ENCODE measurements at regions not wholly inside any gene's neighbourhood (a gene's known extent, or its start where the extent isn't known, plus 50 kb on each side); places are given as distances from the start of the nearest gene placed in this dataset.

GRCh38 chr12:11963841-11964471, 106.8 kb upstream of the BCL2L14 start:
- DNase-seq (ENCODE audit: low read depth) (no peak), FAIRE-seq (no peak)
- H3K27me3 ChIP-seq (ENCODE audit: control insufficient read depth, insufficient read depth, low read length) = no peaks in the 10 kb centered on the region
- no peaks in the 10 kb centered on the region for H3K36me3 ChIP-seq (ENCODE audit: control insufficient read depth, insufficient read depth, low read length)
- H3K4me3 ChIP-seq (ENCODE audit: low read depth, low read length) = no peak overlapping the region
- no peak for TF ChIP-seq CTCF (IDR thresholded peaks at IDR 0.05; ENCODE audit: insufficient read depth, low read length, severe bottlenecking)

- DNase-seq (ENCODE audit: low read depth) = no peak
- H3K27me3 ChIP-seq (ENCODE audit: control insufficient read depth, insufficient read depth, low read length) = no peaks in the 10 kb centered on the region
Measured at GRCh38 chr12:11965258-11965910, 105.4 kb upstream of the BCL2L14 start.

GRCh38 chr12:11967376-11968047, 103.2 kb upstream of the BCL2L14 start:
- Histone ChIP-seq H3K4me3 (ENCODE audit: low read depth, low read length) (no peak overlapping the region), H3K27me3 (ENCODE audit: control insufficient read depth, insufficient read depth, low read length) (no peaks in the 10 kb centered on the region), H3K36me3 (ENCODE audit: control insufficient read depth, insufficient read depth, low read length) (no peaks in the 10 kb centered on the region)
- no peak for TF ChIP-seq CTCF (IDR thresholded peaks at IDR 0.05; ENCODE audit: insufficient read depth, low read length, severe bottlenecking)
- no peak for FAIRE-seq
- no peak for DNase-seq (ENCODE audit: low read depth)

More at GRCh38 chr12:11965258-11965910, 105.4 kb upstream of the BCL2L14 start:
- Histone ChIP-seq H3K4me3 (ENCODE audit: low read depth, low read length) (no peak overlapping the region), H3K36me3 (ENCODE audit: control insufficient read depth, insufficient read depth, low read length) (no peaks in the 10 kb centered on the region)
- FAIRE-seq = no peak
- no peak for TF ChIP-seq CTCF (IDR thresholded peaks at IDR 0.05; ENCODE audit: insufficient read depth, low read length, severe bottlenecking)

- TF ChIP-seq CTCF (IDR thresholded peaks at IDR 0.05; ENCODE audit: insufficient read depth, low read length, severe bottlenecking) = no peak
- no peak overlapping the region for H3K4me3 ChIP-seq (ENCODE audit: low read depth, low read length)
- DNase-seq (ENCODE audit: low read depth) (no peak), FAIRE-seq (no peak)
- no peaks in the 10 kb centered on the region for H3K27me3 ChIP-seq (ENCODE audit: control insufficient read depth, insufficient read depth, low read length)
- H3K36me3 ChIP-seq (ENCODE audit: control insufficient read depth, insufficient read depth, low read length) = no peaks in the 10 kb centered on the region
Measured at GRCh38 chr12:11968048-11968383, 102.7 kb upstream of the BCL2L14 start.

- DNase-seq (ENCODE audit: low read depth) (no peak), FAIRE-seq (no peak)
- Histone ChIP-seq H3K27me3 (ENCODE audit: control insufficient read depth, insufficient read depth, low read length) (peaks cover 1% of the 10 kb centered on the region), H3K36me3 (ENCODE audit: control insufficient read depth, insufficient read depth, low read length) (no peaks in the 10 kb centered on the region), H3K4me3 (ENCODE audit: low read depth, low read length) (no peak overlapping the region)
- no peak for TF ChIP-seq CTCF (IDR thresholded peaks at IDR 0.05; ENCODE audit: insufficient read depth, low read length, severe bottlenecking)
Measured at GRCh38 chr12:11968516-11968915, 102.2 kb upstream of the BCL2L14 start.

Measured in bronchial epithelial cell (primary cell).